ENCODE measurements at regions not wholly inside any gene's neighbourhood (a gene's known extent, or its start where the extent isn't known, plus 50 kb on each side); places are given as distances from the start of the nearest gene placed in this dataset.

GRCh38 chr14:76698631-76699030 is 62.6 kb upstream of the VASH1 start:
- no peak for TF ChIP-seq CTCF (IDR thresholded peaks at IDR 0.05; ENCODE audit: unreplicated experiment)
- peaks cover 1% of the 10 kb centered on the region for H3K4me1 Mint-ChIP-seq (ENCODE audit: low read depth)
- no peak overlapping the region for H3K27ac Mint-ChIP-seq
- no peaks in the 10 kb centered on the region for H3K27me3 Mint-ChIP-seq
- no peaks in the 10 kb centered on the region for H3K36me3 Mint-ChIP-seq (ENCODE audit: insufficient read depth)
- no peak for DNase-seq (ENCODE audit: low spot score, unreplicated experiment)
- no peaks in the 10 kb centered on the region for H3K9me3 Mint-ChIP-seq (ENCODE audit: low read depth)
- no peak overlapping the region for H3K4me3 Mint-ChIP-seq (ENCODE audit: low read depth)

DNA sequence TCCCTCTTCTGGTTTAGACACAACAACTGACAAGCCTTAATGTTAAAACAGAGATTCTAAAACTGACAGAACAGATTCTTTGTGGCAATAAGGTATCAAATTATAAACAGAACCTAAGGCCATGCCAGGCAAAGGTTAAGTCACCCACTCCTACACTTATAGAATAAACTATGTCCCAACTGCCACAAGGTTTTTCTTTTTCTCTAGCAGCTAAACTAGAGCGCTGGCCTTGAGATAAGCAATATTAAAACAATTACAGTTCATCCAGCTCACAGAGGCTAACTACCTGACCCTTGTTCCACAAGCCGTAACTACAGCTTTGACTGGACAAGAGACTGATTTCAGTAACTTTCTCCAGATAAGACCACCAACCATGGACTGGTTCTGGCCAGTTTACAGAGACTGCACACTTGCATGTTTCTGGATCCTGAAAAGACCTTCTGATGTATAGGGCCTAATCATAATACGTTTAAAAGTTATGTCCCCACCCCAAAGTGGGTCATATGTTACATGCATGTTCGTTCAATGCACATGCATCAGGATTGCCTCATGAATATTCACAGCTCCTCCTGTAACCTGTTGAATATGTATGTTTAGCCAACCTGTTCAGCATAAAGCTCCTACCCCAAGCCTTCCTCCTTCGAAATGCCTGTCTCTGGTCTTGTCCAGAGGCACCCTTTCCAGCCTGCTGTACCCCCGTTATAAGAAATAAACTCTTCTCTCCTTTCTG is 61.9 kb upstream of the VASH1 start:
- Mint-ChIP-seq H3K4me1 (ENCODE audit: low read depth) (no peaks in the 10 kb centered on the region), H3K36me3 (ENCODE audit: insufficient read depth) (no peaks in the 10 kb centered on the region), H3K27ac (no peak overlapping the region), H3K9me3 (ENCODE audit: low read depth) (no peaks in the 10 kb centered on the region), H3K4me3 (ENCODE audit: low read depth) (no peak overlapping the region), H3K27me3 (no peaks in the 10 kb centered on the region)
- no peak for TF ChIP-seq CTCF (IDR thresholded peaks at IDR 0.05; ENCODE audit: unreplicated experiment)
- DNase-seq (ENCODE audit: low spot score, unreplicated experiment): no peak

DNA sequence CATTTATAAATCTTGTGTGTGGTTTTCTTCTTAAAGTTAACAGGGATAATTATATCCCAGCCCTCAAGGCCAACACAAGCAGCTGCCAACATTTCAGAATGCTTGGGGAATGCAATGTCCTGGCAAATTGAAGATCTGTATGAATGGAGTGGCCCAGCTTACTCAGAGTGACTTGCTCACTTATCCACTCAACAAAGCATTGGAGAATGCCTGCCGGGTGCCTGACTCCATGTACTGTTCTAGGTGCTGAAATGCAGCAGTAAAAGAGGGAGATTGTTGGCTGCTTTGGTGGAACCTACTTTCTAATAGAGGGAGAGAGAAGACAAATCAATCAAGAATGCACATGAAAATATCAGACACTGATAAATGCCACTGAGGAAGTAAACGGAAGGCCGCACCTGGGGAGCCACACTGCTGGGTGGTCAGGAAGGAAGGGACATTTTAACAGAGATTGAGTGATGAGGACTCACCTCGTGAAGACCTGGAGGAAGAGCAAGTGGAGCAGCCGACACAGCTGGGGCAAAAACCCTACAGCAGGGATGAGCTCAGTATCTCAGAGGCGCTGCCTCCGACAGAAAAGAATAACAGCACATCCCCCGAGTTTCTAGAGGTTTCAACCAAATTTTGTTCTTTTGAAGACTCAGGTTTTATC is 61.2 kb upstream of the VASH1 start:
- Mint-ChIP-seq H3K4me3 (ENCODE audit: low read depth) (no peak overlapping the region), H3K9me3 (ENCODE audit: low read depth) (no peaks in the 10 kb centered on the region), H3K36me3 (ENCODE audit: insufficient read depth) (no peaks in the 10 kb centered on the region), H3K4me1 (ENCODE audit: low read depth) (no peaks in the 10 kb centered on the region), H3K27me3 (no peaks in the 10 kb centered on the region), H3K27ac (no peak overlapping the region)
- no peak for DNase-seq (ENCODE audit: low spot score, unreplicated experiment)
- no peak for TF ChIP-seq CTCF (IDR thresholded peaks at IDR 0.05; ENCODE audit: unreplicated experiment)

- Mint-ChIP-seq H3K27ac (no peak overlapping the region), H3K4me1 (ENCODE audit: low read depth) (no peaks in the 10 kb centered on the region), H3K4me3 (ENCODE audit: low read depth) (no peak overlapping the region), H3K9me3 (ENCODE audit: low read depth) (peaks cover 2% of the 10 kb centered on the region), H3K27me3 (no peaks in the 10 kb centered on the region), H3K36me3 (ENCODE audit: insufficient read depth) (no peaks in the 10 kb centered on the region)
- TF ChIP-seq CTCF (IDR thresholded peaks at IDR 0.05; ENCODE audit: unreplicated experiment): no peak
- DNase-seq (ENCODE audit: low spot score, unreplicated experiment): no peak
Measured at GRCh38 chr14:76701436-76701835, 59.8 kb upstream of the VASH1 start.

DNA sequence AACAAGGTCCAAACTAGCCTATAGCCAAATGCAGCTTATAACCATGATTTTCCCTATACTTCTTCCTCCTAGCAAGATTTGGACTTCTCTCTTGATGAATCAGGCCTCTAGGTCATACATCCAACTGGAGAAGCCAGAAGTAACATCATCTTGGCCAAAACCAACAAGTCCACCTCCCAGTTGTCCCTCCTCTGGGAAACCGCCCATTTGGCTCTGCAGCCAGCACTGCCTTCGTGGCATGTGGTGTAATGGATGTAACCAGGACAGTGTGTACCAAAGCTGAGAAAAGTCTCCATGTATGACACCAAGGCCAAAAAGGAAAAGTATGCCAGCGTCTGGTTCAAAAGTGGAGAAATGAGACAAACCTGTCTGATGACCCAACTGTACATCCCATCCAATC is 59.3 kb upstream of the VASH1 start:
- Mint-ChIP-seq H3K4me1 (ENCODE audit: low read depth) (no peaks in the 10 kb centered on the region), H3K4me3 (ENCODE audit: low read depth) (no peak overlapping the region), H3K36me3 (ENCODE audit: insufficient read depth) (no peaks in the 10 kb centered on the region), H3K27me3 (no peaks in the 10 kb centered on the region), H3K27ac (no peak overlapping the region), H3K9me3 (ENCODE audit: low read depth) (peaks cover 3% of the 10 kb centered on the region)
- no peak for TF ChIP-seq CTCF (IDR thresholded peaks at IDR 0.05; ENCODE audit: unreplicated experiment)
- DNase-seq (ENCODE audit: low spot score, unreplicated experiment): no peak
